Heart left ventricle (tissue), 13 donors: ENCODE measurements at regions not wholly inside any gene's neighbourhood (a gene's known extent, or its start where the extent isn't known, plus 50 kb on each side); places are given as distances from the start of the nearest gene placed in this dataset.

ENCODE experiments used
- CTCF ChIP-seq, 12 donors: fragments of 200-600 bp; sonication (generic) in 4 of 12; IDR thresholded peaks; one replicate each; pipeline versions ENCODE4 v1.5.0 to v1.8.0; 2018 to 2022; ENCODE audit warnings: antibody characterized with exemption in 12 of 12, mild to moderate bottlenecking in 5 of 12
- POLR2A ChIP-seq, 2 donors: fragments of 450-650 bp; IDR thresholded peaks; one replicate each; pipeline ENCODE4 v1.6.1; 2017; ENCODE audit warnings: antibody characterized with exemption in 2 of 2, mild to moderate bottlenecking in 2 of 2, moderate library complexity in 2 of 2
- donor health status: ischemic (EF 13 %, LVEDD 7.1; RV severe dilation, severe dysfunction).
- donor health status: DM: no; HTN: yes; CAD: no.
- donor health status: DM: no; HTN: no; CAD: no.
- donor health status: ischemic (EF 25% LVEDD 6.9; RV normal size, moderate dysfunction).
- donor health status: ischemic (EF 25% LVEDD 5.7; RV mildly dilated, moderate dysfunction).
- donor health status: ischemic (EF 35%, LVEDD 5.7; RV mildly dilated, moderate dysfunction).
- donor health status: nonischemic (EF 11% LVEDD 7.7; RV severe dilation, severe dysfunction).
- donor health status: DM: yes; HTN: yes; CAD: no.
- donor health status: PGD.
- donor health status: ischemic (EF 29% LVEDD 5.4; RV normal size, mild dysfunction).
- donor health status: nonischemic (EF 23%, LVEDD 6.1; RV moderate dilation, normal function).

- TF ChIP-seq CTCF (IDR thresholded peaks at IDR 0.05) (no peak), POLR2A (IDR thresholded peaks at IDR 0.05) (no peak)
Measured at GRCh38 chr7:11317766-11318165, 344.1 kb downstream of the PHF14 start.
